HL-60 (cell line): ENCODE measurements at regions not wholly inside any gene's neighbourhood (a gene's known extent, or its start where the extent isn't known, plus 50 kb on each side); places are given as distances from the start of the nearest gene placed in this dataset.
A peak's percentile ranks its signal among the peaks of the same experiment; 100 is the strongest.

Experiments used
- DNase-seq, 2 experiments: peaks; one replicate each; pipeline ENCODE4 v3.0.0-alpha.2; 2010 to 2020; ENCODE audit warnings: low read depth in 1 of 2, low spot score in 1 of 2
- H3K27ac ChIP-seq: fragments of 250-450 bp; sonication (Bioruptor Pico); replicated peaks from 2 replicates; pipeline ENCODE4 v1.5.1; 2020; ENCODE audit warnings: mild to moderate bottlenecking, moderate library complexity
- H3K27me3 ChIP-seq: fragments of 250-450 bp; sonication (Bioruptor Pico); 2 replicates; pipeline ENCODE4 v1.5.1; 2021; ENCODE audit warnings: mild to moderate bottlenecking, moderate library complexity; ENCODE audit not compliant: insufficient read depth, poor library complexity, severe bottlenecking
- H3K4me3 ChIP-seq: replicated peaks from 2 replicates; pipeline ENCODE4 v1.5.1; 2011; ENCODE audit warnings: mild to moderate bottlenecking, control low read depth, low read length; ENCODE audit not compliant: insufficient read depth
- GABPA ChIP-seq: IDR thresholded peaks from 2 replicates; pipeline ENCODE4 v1.6.1; 2012; ENCODE audit warnings: low read depth
- POLR2AphosphoS5 ChIP-seq: IDR thresholded peaks from 2 replicates; pipeline ENCODE4 v1.6.1; 2012; ENCODE audit warnings: low read depth
- SPI1 ChIP-seq: IDR thresholded peaks from 2 replicates; pipeline ENCODE4 v1.6.1; 2012; ENCODE audit warnings: low read depth, mild to moderate bottlenecking, borderline replicate concordance
- TF ChIP-seq, protein P1 (sequence below): IDR thresholded peaks from 2 replicates; pipeline ENCODE4 v1.6.1; 2012; ENCODE audit warnings: low read depth; ENCODE audit not compliant: insufficient replicate concordance
- TF ChIP-seq, protein P2 (sequence below): IDR thresholded peaks from one replicate; pipeline ENCODE4 v1.5.1; 2011; ENCODE audit warnings: low read length, control low read depth, inconsistent platforms; ENCODE audit not compliant: insufficient read depth

DNA sequence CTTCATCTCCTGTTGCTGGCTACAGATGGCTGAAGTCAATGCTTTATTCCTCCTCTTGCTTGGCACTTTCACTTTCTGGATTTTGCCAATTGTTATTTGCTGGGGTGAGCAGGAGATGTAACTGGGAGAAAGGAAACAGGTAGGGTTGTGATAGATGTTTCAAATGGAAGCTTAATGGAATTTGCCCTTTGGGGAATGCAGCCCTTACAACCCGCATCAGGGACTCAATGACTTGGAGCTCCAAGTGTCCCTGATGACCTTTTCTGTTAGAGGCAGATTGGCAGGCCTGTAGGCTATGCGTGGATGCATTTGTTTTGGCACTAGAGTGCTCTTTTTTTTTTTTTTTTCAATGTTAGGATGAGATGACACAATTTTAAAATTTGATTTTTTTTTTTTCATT lies 219.9 kb upstream of the GLRA1 start:
- Histone ChIP-seq H3K27ac (no peak overlapping the region), H3K4me3 (no peak overlapping the region), H3K27me3 (peaks cover 7% of the 10 kb centered on the region)
- TF ChIP-seq POLR2AphosphoS5 = no peak
- TF ChIP-seq, protein P1, sequence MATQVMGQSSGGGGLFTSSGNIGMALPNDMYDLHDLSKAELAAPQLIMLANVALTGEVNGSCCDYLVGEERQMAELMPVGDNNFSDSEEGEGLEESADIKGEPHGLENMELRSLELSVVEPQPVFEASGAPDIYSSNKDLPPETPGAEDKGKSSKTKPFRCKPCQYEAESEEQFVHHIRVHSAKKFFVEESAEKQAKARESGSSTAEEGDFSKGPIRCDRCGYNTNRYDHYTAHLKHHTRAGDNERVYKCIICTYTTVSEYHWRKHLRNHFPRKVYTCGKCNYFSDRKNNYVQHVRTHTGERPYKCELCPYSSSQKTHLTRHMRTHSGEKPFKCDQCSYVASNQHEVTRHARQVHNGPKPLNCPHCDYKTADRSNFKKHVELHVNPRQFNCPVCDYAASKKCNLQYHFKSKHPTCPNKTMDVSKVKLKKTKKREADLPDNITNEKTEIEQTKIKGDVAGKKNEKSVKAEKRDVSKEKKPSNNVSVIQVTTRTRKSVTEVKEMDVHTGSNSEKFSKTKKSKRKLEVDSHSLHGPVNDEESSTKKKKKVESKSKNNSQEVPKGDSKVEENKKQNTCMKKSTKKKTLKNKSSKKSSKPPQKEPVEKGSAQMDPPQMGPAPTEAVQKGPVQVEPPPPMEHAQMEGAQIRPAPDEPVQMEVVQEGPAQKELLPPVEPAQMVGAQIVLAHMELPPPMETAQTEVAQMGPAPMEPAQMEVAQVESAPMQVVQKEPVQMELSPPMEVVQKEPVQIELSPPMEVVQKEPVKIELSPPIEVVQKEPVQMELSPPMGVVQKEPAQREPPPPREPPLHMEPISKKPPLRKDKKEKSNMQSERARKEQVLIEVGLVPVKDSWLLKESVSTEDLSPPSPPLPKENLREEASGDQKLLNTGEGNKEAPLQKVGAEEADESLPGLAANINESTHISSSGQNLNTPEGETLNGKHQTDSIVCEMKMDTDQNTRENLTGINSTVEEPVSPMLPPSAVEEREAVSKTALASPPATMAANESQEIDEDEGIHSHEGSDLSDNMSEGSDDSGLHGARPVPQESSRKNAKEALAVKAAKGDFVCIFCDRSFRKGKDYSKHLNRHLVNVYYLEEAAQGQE = no peak
- TF ChIP-seq, protein P2, sequence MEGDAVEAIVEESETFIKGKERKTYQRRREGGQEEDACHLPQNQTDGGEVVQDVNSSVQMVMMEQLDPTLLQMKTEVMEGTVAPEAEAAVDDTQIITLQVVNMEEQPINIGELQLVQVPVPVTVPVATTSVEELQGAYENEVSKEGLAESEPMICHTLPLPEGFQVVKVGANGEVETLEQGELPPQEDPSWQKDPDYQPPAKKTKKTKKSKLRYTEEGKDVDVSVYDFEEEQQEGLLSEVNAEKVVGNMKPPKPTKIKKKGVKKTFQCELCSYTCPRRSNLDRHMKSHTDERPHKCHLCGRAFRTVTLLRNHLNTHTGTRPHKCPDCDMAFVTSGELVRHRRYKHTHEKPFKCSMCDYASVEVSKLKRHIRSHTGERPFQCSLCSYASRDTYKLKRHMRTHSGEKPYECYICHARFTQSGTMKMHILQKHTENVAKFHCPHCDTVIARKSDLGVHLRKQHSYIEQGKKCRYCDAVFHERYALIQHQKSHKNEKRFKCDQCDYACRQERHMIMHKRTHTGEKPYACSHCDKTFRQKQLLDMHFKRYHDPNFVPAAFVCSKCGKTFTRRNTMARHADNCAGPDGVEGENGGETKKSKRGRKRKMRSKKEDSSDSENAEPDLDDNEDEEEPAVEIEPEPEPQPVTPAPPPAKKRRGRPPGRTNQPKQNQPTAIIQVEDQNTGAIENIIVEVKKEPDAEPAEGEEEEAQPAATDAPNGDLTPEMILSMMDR = no peak
- TF ChIP-seq GABPA = no peak
- no peak for TF ChIP-seq SPI1
- no peak for DNase-seq

- peaks cover 7% of the 10 kb centered on the region for H3K27me3 ChIP-seq
- H3K4me3 ChIP-seq = no peak overlapping the region
- no peak overlapping the region for H3K27ac ChIP-seq
- TF ChIP-seq SPI1 (no peak), GABPA (no peak), POLR2AphosphoS5 (no peak)
- TF ChIP-seq, protein P2 = no peak
- TF ChIP-seq, protein P1 = no peak
- DNase-seq = no peak
These were observed 219.4 kb upstream of the GLRA1 start for GRCh38 chr5:152144030-152144429.

- Histone ChIP-seq H3K27me3 (peaks cover 7% of the 10 kb centered on the region), H3K27ac (no peak overlapping the region), H3K4me3 (no peak overlapping the region)
- DNase-seq = peak; percentile 10 to 42
- TF ChIP-seq, protein P2 = peak; percentile 95
- TF ChIP-seq, protein P1 = no peak
These were observed 218.3 kb upstream of the GLRA1 start for GRCh38 chr5:152142840-152143469.
